ENCODE measurements at regions not wholly inside any gene's neighbourhood (a gene's known extent, or its start where the extent isn't known, plus 50 kb on each side); places are given as distances from the start of the nearest gene placed in this dataset.

DNA sequence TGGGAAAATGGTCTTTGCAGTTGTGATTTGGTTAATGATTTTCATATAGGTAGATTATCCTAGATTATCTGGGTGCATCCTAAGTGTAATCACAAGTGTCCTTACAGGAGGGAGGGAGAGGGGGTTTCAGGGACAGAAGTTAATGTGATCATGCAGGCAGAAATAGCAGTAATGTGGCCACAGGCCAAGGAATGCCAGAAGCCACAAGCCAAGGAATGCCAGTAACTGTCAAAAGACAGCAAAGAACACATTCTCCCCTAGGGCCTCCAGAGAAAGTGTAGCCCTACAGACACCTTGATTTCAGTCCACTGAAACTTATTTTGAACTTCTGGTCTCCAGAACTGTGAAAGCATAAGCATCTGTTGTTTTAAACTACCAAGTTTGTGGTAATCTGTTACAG, 2074.5 kb downstream of the MAT2B start:
- no peak for DNase-seq
- ATAC-seq = no peak

DNA sequence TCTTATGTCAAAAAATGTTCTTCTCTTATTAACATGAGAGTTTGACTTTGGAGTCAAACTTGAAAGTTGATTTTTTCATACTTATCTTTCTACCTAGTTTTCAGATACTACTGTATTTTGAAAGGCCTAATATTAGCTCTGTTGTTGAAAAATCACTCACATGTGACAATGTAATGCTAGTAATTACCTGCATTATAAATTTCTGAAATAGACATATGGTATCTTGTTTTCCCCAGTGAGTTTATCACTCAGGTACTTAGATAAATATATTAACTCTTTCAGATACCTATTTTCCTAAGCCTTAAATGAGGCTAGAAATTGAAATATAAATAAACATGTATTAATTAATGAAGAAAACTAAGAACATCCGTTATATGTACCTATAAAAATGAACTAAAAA, 2089.3 kb downstream of the MAT2B start:
- no peak overlapping the region for H3K4me3 ChIP-seq
- H3K4me1 ChIP-seq = no peaks in the 10 kb centered on the region
- H3K9me3 ChIP-seq = no peaks in the 10 kb centered on the region
- no peak for ATAC-seq
- no peaks in the 10 kb centered on the region for H3K27me3 ChIP-seq
- TF ChIP-seq POLR2A (IDR thresholded peaks at IDR 0.05) (no peak), CTCF (IDR thresholded peaks at IDR 0.05) (no peak)
- H3K27ac ChIP-seq = no peak overlapping the region
- no peak for DNase-seq
- no peaks in the 10 kb centered on the region for H3K36me3 ChIP-seq
- intact Hi-C loops (cut with DNase I) = no loop called here
- WGBS (ENCODE audit: insufficient coverage, low coverage, low lambda C conversion rate, missing lambda C conversion rate) = 62% methylated on average over 1 of the region's 1 CpG

More for the DNA sequence above, 2074.5 kb downstream of the MAT2B start:
- Histone ChIP-seq H3K27ac (no peak overlapping the region), H3K27me3 (no peaks in the 10 kb centered on the region), H3K4me3 (no peak overlapping the region), H3K4me1 (no peaks in the 10 kb centered on the region), H3K36me3 (no peaks in the 10 kb centered on the region), H3K9me3 (no peaks in the 10 kb centered on the region)
- TF ChIP-seq CTCF (IDR thresholded peaks at IDR 0.05) = no peak
- TF ChIP-seq POLR2A (IDR thresholded peaks at IDR 0.05) = no peak
- intact Hi-C loops (cut with DNase I) = no loop called here

- Histone ChIP-seq H3K27me3 (no peaks in the 10 kb centered on the region), H3K9me3 (no peaks in the 10 kb centered on the region), H3K27ac (no peak overlapping the region), H3K36me3 (no peaks in the 10 kb centered on the region), H3K4me3 (no peak overlapping the region), H3K4me1 (no peaks in the 10 kb centered on the region)
- 37% methylated on average over 8 of the region's 8 CpGs for WGBS (ENCODE audit: insufficient coverage, low coverage, low lambda C conversion rate, missing lambda C conversion rate)
- intact Hi-C loops (cut with DNase I) = no loop called here
- no peak for DNase-seq
- TF ChIP-seq POLR2A (IDR thresholded peaks at IDR 0.05) (no peak), CTCF (IDR thresholded peaks at IDR 0.05) (no peak)
- no peak for ATAC-seq
These were observed 2097.1 kb downstream of the MAT2B start for GRCh38 chr5:165602529-165602928.

GRCh38 chr5:165607026-165607425, 2101.6 kb downstream of the MAT2B start:
- Histone ChIP-seq H3K4me3 (no peak overlapping the region), H3K27me3 (no peaks in the 10 kb centered on the region), H3K27ac (no peak overlapping the region), H3K9me3 (no peaks in the 10 kb centered on the region), H3K36me3 (no peaks in the 10 kb centered on the region), H3K4me1 (no peaks in the 10 kb centered on the region)
- TF ChIP-seq CTCF (IDR thresholded peaks at IDR 0.05) = no peak
- TF ChIP-seq POLR2A (IDR thresholded peaks at IDR 0.05) = no peak
- ATAC-seq (no peak), DNase-seq (no peak)
- 64% methylated on average over 11 of the region's 12 CpGs for WGBS (ENCODE audit: insufficient coverage, low coverage, low lambda C conversion rate, missing lambda C conversion rate)
- intact Hi-C loops (cut with DNase I) = no loop called here

GRCh38 chr5:165609871-165610270, 2104.5 kb downstream of the MAT2B start:
- no peaks in the 10 kb centered on the region for H3K4me1 ChIP-seq
- ATAC-seq (no peak), DNase-seq (no peak)
- 72% methylated on average over 2 of the region's 2 CpGs for WGBS (ENCODE audit: insufficient coverage, low coverage, low lambda C conversion rate, missing lambda C conversion rate)
- no peaks in the 10 kb centered on the region for H3K9me3 ChIP-seq
- no peaks in the 10 kb centered on the region for H3K27me3 ChIP-seq
- no peak overlapping the region for H3K4me3 ChIP-seq
- no peak overlapping the region for H3K27ac ChIP-seq
- TF ChIP-seq CTCF (IDR thresholded peaks at IDR 0.05) (no peak), POLR2A (IDR thresholded peaks at IDR 0.05) (no peak)
- no peaks in the 10 kb centered on the region for H3K36me3 ChIP-seq
- intact Hi-C loops (cut with DNase I) = no loop called here
